Mesothelial cell of epicardium (in vitro differentiated cells): ENCODE measurements at regions not wholly inside any gene's neighbourhood (a gene's known extent, or its start where the extent isn't known, plus 50 kb on each side); places are given as distances from the start of the nearest gene placed in this dataset.

Experiments used
- DNase-seq, 2 experiments: peaks; one replicate each; pipeline ENCODE4 v3.0.0; 2021; ENCODE audit warnings: low spot score in 2 of 2; ENCODE audit not compliant: unreplicated experiment in 2 of 2
- H3K27ac Mint-ChIP-seq: 2 replicates; pipeline ENCODE4 v1.8.0; 2021; ENCODE audit warnings: mixed read lengths
- H3K27me3 Mint-ChIP-seq: 2 replicates; pipeline ENCODE4 v1.8.0; 2021; ENCODE audit warnings: low read depth, mixed read lengths
- H3K36me3 Mint-ChIP-seq: 2 replicates; pipeline ENCODE4 v1.8.0; 2021; ENCODE audit warnings: mixed read lengths
- H3K4me1 Mint-ChIP-seq: 2 replicates; pipeline ENCODE4 v1.8.0; 2021; ENCODE audit warnings: mixed read lengths
- H3K4me3 Mint-ChIP-seq: 2 replicates; pipeline ENCODE4 v1.8.0; 2021; ENCODE audit warnings: mild to moderate bottlenecking, moderate library complexity, mixed read lengths
- H3K9me3 Mint-ChIP-seq: 2 replicates; pipeline ENCODE4 v1.8.0; 2021; ENCODE audit warnings: mixed read lengths
- TF ChIP-seq, protein P1 (sequence below): fragments of 200-600 bp; sonication (generic); IDR thresholded peaks from one replicate; pipeline ENCODE4 v1.5.0; 2021; ENCODE audit warnings: antibody characterized with exemption; ENCODE audit not compliant: unreplicated experiment

GRCh38 chr2:173696274-173696673 is 268.9 kb downstream of the SP3 start:
- Mint-ChIP-seq H3K27me3 (no peaks in the 10 kb centered on the region), H3K9me3 (peaks cover 4% of the 10 kb centered on the region), H3K4me1 (peaks cover 5% of the 10 kb centered on the region), H3K27ac (no peak overlapping the region), H3K36me3 (no peaks in the 10 kb centered on the region), H3K4me3 (no peak overlapping the region)
- DNase-seq: no peak
- TF ChIP-seq, protein P1, sequence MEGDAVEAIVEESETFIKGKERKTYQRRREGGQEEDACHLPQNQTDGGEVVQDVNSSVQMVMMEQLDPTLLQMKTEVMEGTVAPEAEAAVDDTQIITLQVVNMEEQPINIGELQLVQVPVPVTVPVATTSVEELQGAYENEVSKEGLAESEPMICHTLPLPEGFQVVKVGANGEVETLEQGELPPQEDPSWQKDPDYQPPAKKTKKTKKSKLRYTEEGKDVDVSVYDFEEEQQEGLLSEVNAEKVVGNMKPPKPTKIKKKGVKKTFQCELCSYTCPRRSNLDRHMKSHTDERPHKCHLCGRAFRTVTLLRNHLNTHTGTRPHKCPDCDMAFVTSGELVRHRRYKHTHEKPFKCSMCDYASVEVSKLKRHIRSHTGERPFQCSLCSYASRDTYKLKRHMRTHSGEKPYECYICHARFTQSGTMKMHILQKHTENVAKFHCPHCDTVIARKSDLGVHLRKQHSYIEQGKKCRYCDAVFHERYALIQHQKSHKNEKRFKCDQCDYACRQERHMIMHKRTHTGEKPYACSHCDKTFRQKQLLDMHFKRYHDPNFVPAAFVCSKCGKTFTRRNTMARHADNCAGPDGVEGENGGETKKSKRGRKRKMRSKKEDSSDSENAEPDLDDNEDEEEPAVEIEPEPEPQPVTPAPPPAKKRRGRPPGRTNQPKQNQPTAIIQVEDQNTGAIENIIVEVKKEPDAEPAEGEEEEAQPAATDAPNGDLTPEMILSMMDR: no peak

GRCh38 chr2:173697929-173698328 is 267.2 kb downstream of the SP3 start:
- peaks cover 4% of the 10 kb centered on the region for H3K9me3 Mint-ChIP-seq
- H3K36me3 Mint-ChIP-seq: no peaks in the 10 kb centered on the region
- no peak overlapping the region for H3K4me3 Mint-ChIP-seq
- no peaks in the 10 kb centered on the region for H3K27me3 Mint-ChIP-seq
- DNase-seq: no peak
- no peak overlapping the region for H3K27ac Mint-ChIP-seq
- no peaks in the 10 kb centered on the region for H3K4me1 Mint-ChIP-seq
- TF ChIP-seq, protein P1: no peak

- Mint-ChIP-seq H3K36me3 (no peaks in the 10 kb centered on the region), H3K4me3 (no peak overlapping the region), H3K9me3 (no peaks in the 10 kb centered on the region), H3K27ac (no peak overlapping the region), H3K4me1 (no peaks in the 10 kb centered on the region), H3K27me3 (no peaks in the 10 kb centered on the region)
- no peak for DNase-seq
- TF ChIP-seq, protein P1: no peak
These were observed 259.5 kb downstream of the SP3 start for GRCh38 chr2:173705656-173706055.

- H3K27me3 Mint-ChIP-seq: no peaks in the 10 kb centered on the region
- TF ChIP-seq, protein P1: no peak
These were observed 258.2 kb downstream of the SP3 start for GRCh38 chr2:173706936-173707335.

GRCh38 chr2:173708806-173709205 is 256.4 kb downstream of the SP3 start:
- Mint-ChIP-seq H3K36me3 (no peaks in the 10 kb centered on the region), H3K27me3 (no peaks in the 10 kb centered on the region), H3K27ac (no peak overlapping the region), H3K4me3 (no peak overlapping the region), H3K4me1 (no peaks in the 10 kb centered on the region), H3K9me3 (no peaks in the 10 kb centered on the region)
- no peak for DNase-seq
- TF ChIP-seq, protein P1: no peak

More at GRCh38 chr2:173706936-173707335, 258.2 kb downstream of the SP3 start:
- Mint-ChIP-seq H3K27ac (no peak overlapping the region), H3K9me3 (no peaks in the 10 kb centered on the region), H3K4me3 (no peak overlapping the region), H3K4me1 (no peaks in the 10 kb centered on the region), H3K36me3 (no peaks in the 10 kb centered on the region)
- DNase-seq: no peak

- no peak overlapping the region for H3K4me3 Mint-ChIP-seq
- TF ChIP-seq, protein P1: no peak
These were observed 253.4 kb downstream of the SP3 start for GRCh38 chr2:173711816-173712215.

More at GRCh38 chr2:173711816-173712215, 253.4 kb downstream of the SP3 start:
- H3K27me3 Mint-ChIP-seq: no peaks in the 10 kb centered on the region
- no peaks in the 10 kb centered on the region for H3K36me3 Mint-ChIP-seq
- DNase-seq: no peak
- no peaks in the 10 kb centered on the region for H3K9me3 Mint-ChIP-seq
- H3K4me1 Mint-ChIP-seq: no peaks in the 10 kb centered on the region
- H3K27ac Mint-ChIP-seq: no peak overlapping the region
